RWPE1 (cell line): ENCODE measurements at regions not wholly inside any gene's neighbourhood (a gene's known extent, or its start where the extent isn't known, plus 50 kb on each side); places are given as distances from the start of the nearest gene placed in this dataset.

Experiments
- CTCF ChIA-PET: fragments of 350-600 bp; sonication (Branson Sonifier 250); formaldehyde crosslinking; extraction: SDS; loops from one replicate; lab custom pipeline; 2021; lab: Yijun Ruan, JAX
- POLR2A ChIA-PET: fragments of 400-600 bp; formaldehyde crosslinking; extraction: SDS; loops from one replicate; lab custom pipeline; 2020; ENCODE audit warnings: antibody characterized with exemption; ENCODE audit not compliant: low non-redundant PET; lab: Yijun Ruan, JAX
- DNase-seq: peaks from one replicate; pipeline ENCODE4 v3.0.0; 2012; ENCODE audit warnings: low spot score
- H3K27ac ChIP-seq: fragments of 450-650 bp; 2 replicates; pipeline ENCODE4 v1.5.1; 2017
- CTCF ChIP-seq: fragments of 450-650 bp; conservative IDR thresholded peaks from 2 replicates; pipeline ENCODE4 v1.5.1; 2017; ENCODE audit warnings: low read depth, mild to moderate bottlenecking

- POLR2A ChIA-PET, result no interaction called here
- H3K27ac ChIP-seq, result no peak overlapping the region
- DNase-seq, result no peak
- TF ChIP-seq CTCF, result no peak
- CTCF ChIA-PET, result no interaction called here
Observed at GRCh38 chrX:99800016-99800415, 610.1 kb downstream of the PCDH19 start.

GRCh38 chrX:99798936-99799335 lies 611.1 kb downstream of the PCDH19 start:
- no peak for TF ChIP-seq CTCF
- ChIA-PET POLR2A (no interaction called here), CTCF (no interaction called here)
- DNase-seq, result no peak
- no peak overlapping the region for H3K27ac ChIP-seq

- no peak for DNase-seq
- ChIA-PET CTCF (no interaction called here), POLR2A (no interaction called here)
- H3K27ac ChIP-seq, result no peak overlapping the region
- TF ChIP-seq CTCF, result no peak
Observed at GRCh38 chrX:99795495-99795894, 614.6 kb downstream of the PCDH19 start.

GRCh38 chrX:99782516-99783040 lies 627.5 kb downstream of the PCDH19 start:
- ChIA-PET POLR2A (no interaction called here), CTCF (no interaction called here)
- TF ChIP-seq CTCF, result no peak
- no peak overlapping the region for H3K27ac ChIP-seq
- no peak for DNase-seq

- ChIA-PET CTCF (no interaction called here), POLR2A (no interaction called here)
- no peak for DNase-seq
- TF ChIP-seq CTCF, result no peak
- no peak overlapping the region for H3K27ac ChIP-seq
Observed at GRCh38 chrX:99777912-99778311, 632.2 kb downstream of the PCDH19 start.

- H3K27ac ChIP-seq, result no peak overlapping the region
- DNase-seq, result no peak
- no peak for TF ChIP-seq CTCF
- POLR2A ChIA-PET, result no interaction called here
- CTCF ChIA-PET, result no interaction called here
Observed at GRCh38 chrX:99761731-99762130, 648.3 kb downstream of the PCDH19 start.

- ChIA-PET CTCF (no interaction called here), POLR2A (no interaction called here)
- no peak for DNase-seq
- no peak for TF ChIP-seq CTCF
- H3K27ac ChIP-seq, result no peak overlapping the region
Observed at GRCh38 chrX:99752776-99753175, 657.3 kb downstream of the PCDH19 start.
